GM19372 (cell line): ENCODE measurements at regions not wholly inside any gene's neighbourhood (a gene's known extent, or its start where the extent isn't known, plus 50 kb on each side); places are given as distances from the start of the nearest gene placed in this dataset.

Experiments
- ATAC-seq: cut with Tn5 transposase; IDR thresholded peaks from one replicate; pipeline ENCODE4 v1.9.1; 2021; ENCODE audit warnings: mild to moderate bottlenecking, low read depth, moderate library complexity; ENCODE audit not compliant: unreplicated experiment

- ATAC-seq: no peak
Observed at GRCh38 chr6:170026751-170027646, 263.9 kb downstream of the DLL1 start.

GRCh38 chr6:170025935-170026750 is 264.7 kb downstream of the DLL1 start:
- no peak for ATAC-seq

- ATAC-seq: no peak
Observed at GRCh38 chr6:170025341-170025911, 265.5 kb downstream of the DLL1 start.

- ATAC-seq: no peak
Observed at GRCh38 chr6:170024940-170025339, 265.9 kb downstream of the DLL1 start.

- ATAC-seq: no peak
Observed at GRCh38 chr6:170023620-170024521, 267.0 kb downstream of the DLL1 start.

GRCh38 chr6:170022827-170023619 is 267.9 kb downstream of the DLL1 start:
- no peak for ATAC-seq

- ATAC-seq: no peak
Observed at GRCh38 chr6:170022291-170022722, 268.6 kb downstream of the DLL1 start.

- no peak for ATAC-seq
Observed at GRCh38 chr6:170021579-170021978, 269.3 kb downstream of the DLL1 start.

GRCh38 chr6:170019818-170020583 is 268.6 kb downstream of the ERMARD start:
- no peak for ATAC-seq

GRCh38 chr6:170018936-170019817 is 267.8 kb downstream of the ERMARD start:
- no peak for ATAC-seq

- ATAC-seq: no peak
Observed at GRCh38 chr6:170018422-170018935, 267.1 kb downstream of the ERMARD start.

- ATAC-seq: no peak
Observed at GRCh38 chr6:170017603-170018320, 266.3 kb downstream of the ERMARD start.

GRCh38 chr6:170013815-170014214 is 262.4 kb downstream of the ERMARD start:
- no peak for ATAC-seq

GRCh38 chr6:170012037-170012330 is 260.6 kb downstream of the ERMARD start:
- no peak for ATAC-seq

- no peak for ATAC-seq
Observed at GRCh38 chr6:170011204-170012036, 260.0 kb downstream of the ERMARD start.

GRCh38 chr6:170010665-170011203 is 259.3 kb downstream of the ERMARD start:
- no peak for ATAC-seq
